ENCODE measurements at regions not wholly inside any gene's neighbourhood (a gene's known extent, or its start where the extent isn't known, plus 50 kb on each side); places are given as distances from the start of the nearest gene placed in this dataset.

- TF ChIP-seq POLR2AphosphoS5 (IDR thresholded peaks at IDR 0.05) (no peak), CTCF (IDR thresholded peaks at IDR 0.05) (no peak), POLR2A (IDR thresholded peaks at IDR 0.05) (no peak), EP300 (IDR thresholded peaks at IDR 0.05) (no peak)
Measured at GRCh38 chr17:36661688-36662087, 60.3 kb downstream of the MRM1 start.

Data from suprapubic skin (tissue), 4 donors.